Spleen (tissue), 7 donors: ENCODE measurements at regions not wholly inside any gene's neighbourhood (a gene's known extent, or its start where the extent isn't known, plus 50 kb on each side); places are given as distances from the start of the nearest gene placed in this dataset.

ENCODE experiments used
- POLR2AphosphoS5 ChIP-seq, 3 donors: sonication (generic); formaldehyde crosslinking; IDR thresholded peaks; one replicate each; pipeline ENCODE4 v1.5.1; 2017; ENCODE audit warnings: antibody characterized with exemption in 3 of 3
- TF ChIP-seq, protein P1 (sequence below), 11 experiments: fragments of 200-600 bp in 7 of 11; fragments of 450-650 bp in 4 of 11; sonication (generic) in 4 of 11; IDR thresholded peaks in 8 of 11; conservative IDR thresholded peaks in 3 of 11; 1 replicate in 7 of 11; 2 replicates in 4 of 11; pipeline versions ENCODE4 v1.4.0 to v1.8.0; 2016 to 2021; ENCODE audit warnings: antibody characterized with exemption in 11 of 11, inconsistent platforms in 4 of 11, mild to moderate bottlenecking in 1 of 11
- donor health status: DM: no; HTN: no; CAD: no; lungs with moderate emphysema.
- donor health status: DM: no; HTN: no; CAD: no.
- donor health status: DM: no; HTN: no; CAD: no.

DNA sequence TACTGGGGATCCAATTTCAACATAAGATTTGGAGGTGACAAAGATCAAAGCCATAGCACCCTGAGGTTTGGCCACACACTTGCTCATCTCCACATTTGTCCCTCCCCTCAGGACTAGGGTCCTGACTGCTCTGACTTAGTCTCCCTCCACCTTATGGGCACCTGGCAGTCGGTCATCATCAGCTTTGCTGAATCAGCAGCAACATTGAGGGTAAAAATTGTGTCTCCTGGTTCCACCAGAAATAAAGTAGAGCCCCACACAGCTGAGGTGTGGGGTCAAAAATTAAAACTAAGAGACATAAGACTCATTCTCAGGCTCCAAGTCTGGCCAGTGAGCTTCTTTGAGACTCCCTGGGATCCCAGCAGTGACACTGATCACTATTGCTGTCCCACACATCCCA, 56.2 kb downstream of the GGTLC2 start:
- TF ChIP-seq, protein P1, sequence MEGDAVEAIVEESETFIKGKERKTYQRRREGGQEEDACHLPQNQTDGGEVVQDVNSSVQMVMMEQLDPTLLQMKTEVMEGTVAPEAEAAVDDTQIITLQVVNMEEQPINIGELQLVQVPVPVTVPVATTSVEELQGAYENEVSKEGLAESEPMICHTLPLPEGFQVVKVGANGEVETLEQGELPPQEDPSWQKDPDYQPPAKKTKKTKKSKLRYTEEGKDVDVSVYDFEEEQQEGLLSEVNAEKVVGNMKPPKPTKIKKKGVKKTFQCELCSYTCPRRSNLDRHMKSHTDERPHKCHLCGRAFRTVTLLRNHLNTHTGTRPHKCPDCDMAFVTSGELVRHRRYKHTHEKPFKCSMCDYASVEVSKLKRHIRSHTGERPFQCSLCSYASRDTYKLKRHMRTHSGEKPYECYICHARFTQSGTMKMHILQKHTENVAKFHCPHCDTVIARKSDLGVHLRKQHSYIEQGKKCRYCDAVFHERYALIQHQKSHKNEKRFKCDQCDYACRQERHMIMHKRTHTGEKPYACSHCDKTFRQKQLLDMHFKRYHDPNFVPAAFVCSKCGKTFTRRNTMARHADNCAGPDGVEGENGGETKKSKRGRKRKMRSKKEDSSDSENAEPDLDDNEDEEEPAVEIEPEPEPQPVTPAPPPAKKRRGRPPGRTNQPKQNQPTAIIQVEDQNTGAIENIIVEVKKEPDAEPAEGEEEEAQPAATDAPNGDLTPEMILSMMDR (IDR thresholded peaks at IDR 0.05 in 8 of 11, conservative IDR thresholded peaks at IDR 0.05 in 3 of 11), result no peak
- TF ChIP-seq POLR2AphosphoS5 (IDR thresholded peaks at IDR 0.05), result no peak
